ENCODE measurements at regions not wholly inside any gene's neighbourhood (a gene's known extent, or its start where the extent isn't known, plus 50 kb on each side); places are given as distances from the start of the nearest gene placed in this dataset.

- Histone ChIP-seq H4K91ac (replicated peaks; ENCODE audit: insufficient read length, low read length) (no peak overlapping the region), H4K20me1 (replicated peaks in 1 of 2; ENCODE audit: control insufficient read depth in 1 of 2, insufficient read depth in 2 of 2, low read length in 2 of 2) (no peaks in the 10 kb centered on the region), H2AK5ac (ENCODE audit: low read depth, low read length) (no peak overlapping the region), H3K9ac (replicated peaks in 1 of 4; ENCODE audit: extremely low read depth in 1 of 4, low read depth in 3 of 4, low read length in 3 of 4) (no peak overlapping the region), H3K4ac (replicated peaks; ENCODE audit: insufficient read length, low read depth, low read length) (no peak overlapping the region), H3K79me2 (ENCODE audit: control insufficient read depth in 1 of 2, insufficient read depth in 2 of 2, low read length in 2 of 2) (no peaks in the 10 kb centered on the region), H2AFZ (ENCODE audit: low read length) (no peak overlapping the region), H3K18ac (ENCODE audit: extremely low read depth, low read length) (no peak overlapping the region), H2BK12ac (ENCODE audit: low read depth, low read length) (no peak overlapping the region), H3K9me3 (ENCODE audit: insufficient read depth in 2 of 2, low read depth in 1 of 2, low read length in 1 of 2) (no peaks in the 10 kb centered on the region), H3K56ac (replicated peaks; ENCODE audit: insufficient read length, low read depth, low read length) (no peak overlapping the region), H3K23ac (ENCODE audit: insufficient read length) (no peak overlapping the region), H4K5ac (ENCODE audit: insufficient read length, low read depth, low read length) (no peak overlapping the region), H3K27ac (ENCODE audit: low read depth, low read length) (no peak overlapping the region), H3K4me1 (replicated peaks in 1 of 4; ENCODE audit: control insufficient read depth in 3 of 4, insufficient read depth in 4 of 4, low read length in 3 of 4) (peaks cover 0 to 5% (median 3%) of the 10 kb centered on the region in 4 experiments; a peak in 2 of 7 replicates), H3K14ac (ENCODE audit: insufficient read length) (no peak overlapping the region), H3K4me2 (ENCODE audit: insufficient read depth in 1 of 2, low read depth in 2 of 2, low read length in 2 of 2) (no peak overlapping the region), H3K23me2 (ENCODE audit: low read depth, low read length) (no peaks in the 10 kb centered on the region), H3K79me1 (ENCODE audit: low read depth, low read length) (no peaks in the 10 kb centered on the region), H2BK15ac (ENCODE audit: low read length) (no peak overlapping the region), H4K8ac (ENCODE audit: extremely low read depth, insufficient read depth, low read length) (no peak overlapping the region), H2BK120ac (replicated peaks; ENCODE audit: low read depth, low read length) (no peak overlapping the region), H3K4me3 (ENCODE audit: extremely low read depth in 1 of 4, insufficient read depth in 2 of 4, low read depth in 3 of 4, low read length in 4 of 4) (no peak overlapping the region), H2BK20ac (ENCODE audit: low read length) (no peak overlapping the region), H2BK5ac (ENCODE audit: low read depth, low read length) (no peak overlapping the region), H3K27me3 (replicated peaks in 1 of 4; ENCODE audit: control insufficient read depth in 3 of 4, extremely low read depth in 1 of 4, insufficient read depth in 3 of 4, low read length in 3 of 4) (no peaks in the 10 kb centered on the region; a peak in 1 of 7 replicates), H3K36me3 (ENCODE audit: control insufficient read depth in 2 of 4, insufficient read depth in 4 of 4, low read length in 3 of 4) (no peaks in the 10 kb centered on the region)
- CTCF ChIA-PET (ENCODE audit: partially characterized antibody): no interaction called here
- POLR2A ChIA-PET (ENCODE audit: partially characterized antibody): no interaction called here
- TF ChIP-seq NRF1 (IDR thresholded peaks at IDR 0.05; ENCODE audit: low read depth, low read length) (no peak), RFX5 (IDR thresholded peaks at IDR 0.05; ENCODE audit: borderline replicate concordance, low read depth, low read length) (no peak), TAF7 (optimal IDR thresholded peaks at IDR 0.05; ENCODE audit: borderline replicate concordance, low read depth, low read length) (no peak), EGR1 (IDR thresholded peaks at IDR 0.05; ENCODE audit: borderline replicate concordance, low read depth, low read length) (no peak), SP1 (IDR thresholded peaks at IDR 0.05; ENCODE audit: low read depth, low read length) (no peak), SUZ12 (IDR thresholded peaks at IDR 0.05; ENCODE audit: low read length) (no peak), SIN3A (conservative IDR thresholded peaks at IDR 0.05 in 1 of 2, IDR thresholded peaks at IDR 0.05 in 1 of 2; ENCODE audit: low read depth in 1 of 2, low read length in 2 of 2) (no peak), FOSL1 (IDR thresholded peaks at IDR 0.05; ENCODE audit: insufficient read depth, low read depth, low read length) (no peak), RBBP5 (IDR thresholded peaks at IDR 0.05; ENCODE audit: borderline replicate concordance, low read depth, low read length) (no peak), SP2 (IDR thresholded peaks at IDR 0.05; ENCODE audit: low read length) (no peak), POLR2A (IDR thresholded peaks at IDR 0.05; ENCODE audit: control extremely low read depth in 1 of 2, low read depth in 2 of 2, low read length in 2 of 2) (no peak), ATF3 (IDR thresholded peaks at IDR 0.05; ENCODE audit: insufficient read depth, low read depth, low read length) (no peak), KDM5A (IDR thresholded peaks at IDR 0.05; ENCODE audit: low read length) (no peak), GABPA (IDR thresholded peaks at IDR 0.05; ENCODE audit: borderline replicate concordance, insufficient read depth, low read length) (no peak)
- FAIRE-seq (no peak), DNase-seq (ENCODE audit: low read depth in 1 of 2, low spot score in 2 of 2) (no peak)
- WGBS, 2 experiments (ENCODE audit: extremely low coverage in 1 of 2, insufficient coverage in 1 of 2, insufficient read length in 1 of 2, insufficient replicate concordance in 2 of 2, low coverage in 1 of 2, low lambda C conversion rate in 2 of 2, missing lambda C conversion rate in 1 of 2): 92% methylated on average over 2 of the region's 2 CpGs; no CpG with 5 or more reads in 1 of the 2 experiments
Measured at GRCh38 chr2:122747670-122748069, 992.2 kb downstream of the TSN start.
